GM21528 (cell line): ENCODE measurements at regions not wholly inside any gene's neighbourhood (a gene's known extent, or its start where the extent isn't known, plus 50 kb on each side); places are given as distances from the start of the nearest gene placed in this dataset.
A peak's percentile ranks its signal among the peaks of the same experiment; 100 is the strongest.
"Not testable (repeated sequence)": the region's sequence is repeated elsewhere in the genome, so short reads cannot be mapped to it uniquely, and the experiment has no call there.

Experiments used
- ATAC-seq: cut with Tn5 transposase; IDR thresholded peaks from one replicate; pipeline ENCODE4 v1.9.1; 2021; ENCODE audit warnings: mild to moderate bottlenecking, moderate library complexity; ENCODE audit not compliant: unreplicated experiment, low FRiP score

GRCh38 chr3:110291886-110292501, 779.6 kb upstream of the NECTIN3 start:
- ATAC-seq: no peak

- no peak for ATAC-seq
Measured at GRCh38 chr3:110293660-110294059, 778.0 kb upstream of the NECTIN3 start.

GRCh38 chr3:110296885-110297284, 774.7 kb upstream of the NECTIN3 start:
- no peak for ATAC-seq

GRCh38 chr3:110301781-110302180, 769.8 kb upstream of the NECTIN3 start:
- ATAC-seq: no peak

GRCh38 chr3:110307065-110307809, 764.4 kb upstream of the NECTIN3 start:
- ATAC-seq: no peak

- ATAC-seq: no peak
Measured at GRCh38 chr3:110311541-110311940, 760.1 kb upstream of the NECTIN3 start.

GRCh38 chr3:110314512-110315114, 757.0 kb upstream of the NECTIN3 start:
- peak; percentile 94 for ATAC-seq

- no peak for ATAC-seq
Measured at GRCh38 chr3:110318108-110318507, 753.5 kb upstream of the NECTIN3 start.

- ATAC-seq: no peak
Measured at GRCh38 chr3:110323349-110323748, 748.3 kb upstream of the NECTIN3 start.

- no peak for ATAC-seq
Measured at GRCh38 chr3:110324171-110324705, 747.4 kb upstream of the NECTIN3 start.

- ATAC-seq: no peak
Measured at GRCh38 chr3:110327870-110328269, 743.7 kb upstream of the NECTIN3 start.

GRCh38 chr3:110331562-110331961, 740.1 kb upstream of the NECTIN3 start:
- not testable (repeated sequence) for ATAC-seq

- no peak for ATAC-seq
Measured at GRCh38 chr3:110332629-110333028, 739.0 kb upstream of the NECTIN3 start.

- no peak for ATAC-seq
Measured at GRCh38 chr3:110341047-110341446, 730.6 kb upstream of the NECTIN3 start.

- ATAC-seq: peak; percentile 15
Measured at GRCh38 chr3:110343376-110343775, 728.2 kb upstream of the NECTIN3 start.

- peak; percentile 91 for ATAC-seq
Measured at GRCh38 chr3:110343945-110344344, 727.7 kb upstream of the NECTIN3 start.

- ATAC-seq: peak; percentile 3
Measured at GRCh38 chr3:110344487-110344886, 727.1 kb upstream of the NECTIN3 start.

- ATAC-seq: peak; percentile 56
Measured at GRCh38 chr3:110344897-110345767, 726.5 kb upstream of the NECTIN3 start.

- no peak for ATAC-seq
Measured at GRCh38 chr3:110349295-110349694, 722.3 kb upstream of the NECTIN3 start.

GRCh38 chr3:110352841-110353604, 718.6 kb upstream of the NECTIN3 start:
- ATAC-seq: no peak
